Spleen (tissue), 11 donors: ENCODE measurements at regions not wholly inside any gene's neighbourhood (a gene's known extent, or its start where the extent isn't known, plus 50 kb on each side); places are given as distances from the start of the nearest gene placed in this dataset.

Experiments used
- DNase-seq: peaks from one replicate; pipeline ENCODE4 v3.0.0-alpha.2; 2020
- H3K27ac ChIP-seq, 8 donors: fragments of 200-600 bp; sonication (generic) in 7 of 8; 1 replicate in 4 of 8; 2 replicates in 4 of 8; pipeline versions ENCODE4 v1.5.0 to v1.8.0; 2016 to 2021; ENCODE audit warnings: inconsistent platforms in 4 of 8, mild to moderate bottlenecking in 4 of 8, moderate library complexity in 1 of 8
- H3K27me3 ChIP-seq, 7 donors: fragments of 200-600 bp; sonication (generic) in 6 of 7; replicated peaks in 1 of 7; 1 replicate in 4 of 7; 2 replicates in 3 of 7; pipeline versions ENCODE4 v1.5.0 to v1.8.0; 2016 to 2021; ENCODE audit warnings: inconsistent platforms in 3 of 7, mild to moderate bottlenecking in 1 of 7
- H3K36me3 ChIP-seq, 6 donors: fragments of 200-600 bp; sonication (generic) in 5 of 6; 1 replicate in 4 of 6; 2 replicates in 2 of 6; pipeline versions ENCODE4 v1.5.0 to v1.8.0; 2016 to 2021; ENCODE audit warnings: inconsistent platforms in 2 of 6
- H3K4me1 ChIP-seq, 6 donors: fragments of 200-600 bp; sonication (generic) in 5 of 6; 1 replicate in 3 of 6; 2 replicates in 3 of 6; pipeline versions ENCODE4 v1.5.0 to v1.8.0; 2016 to 2021; ENCODE audit warnings: inconsistent platforms in 3 of 6
- H3K4me3 ChIP-seq, 8 donors: fragments of 200-600 bp; sonication (generic) in 7 of 8; 1 replicate in 4 of 8; 2 replicates in 4 of 8; pipeline versions ENCODE4 v1.5.0 to v1.8.0; 2016 to 2021; ENCODE audit warnings: inconsistent platforms in 4 of 8, mild to moderate bottlenecking in 4 of 8, moderate library complexity in 2 of 8
- H3K9me3 ChIP-seq, 8 donors: fragments of 200-600 bp; sonication (generic) in 7 of 8; 1 replicate in 4 of 8; 2 replicates in 4 of 8; pipeline versions ENCODE4 v1.5.0 to v1.8.0; 2016 to 2021; ENCODE audit warnings: inconsistent platforms in 4 of 8
- POLR2A ChIP-seq, 3 donors: fragments of 450-650 bp; IDR thresholded peaks; one replicate each; pipeline ENCODE4 v1.5.1; 2017; ENCODE audit warnings: antibody characterized with exemption in 3 of 3, mild to moderate bottlenecking in 1 of 3
- POLR2AphosphoS5 ChIP-seq, 3 donors: sonication (generic); formaldehyde crosslinking; IDR thresholded peaks; one replicate each; pipeline ENCODE4 v1.5.1; 2017; ENCODE audit warnings: antibody characterized with exemption in 3 of 3
- WGBS, 5 donors: extraction: QIAGEN DNeasy Blood & Tissue Kit in 3 of 5; methylation state at CpG; one replicate each; pipeline versions ENCODE4 v1.1.5 to v1.1.7; 2013 to 2018; 5-methylcytosine and 5-hydroxymethylcytosine counted together
- intact Hi-C: fragments of 100-400 bp; cut with DNase I; formaldehyde crosslinking; loops from one replicate; pipeline ENCODE4 v1.15.0; 2023; ENCODE audit warnings: low total_unique reads
- TF ChIP-seq, protein P1 (sequence below), 11 experiments: fragments of 200-600 bp in 7 of 11; fragments of 450-650 bp in 4 of 11; sonication (generic) in 4 of 11; IDR thresholded peaks in 8 of 11; conservative IDR thresholded peaks in 3 of 11; 1 replicate in 7 of 11; 2 replicates in 4 of 11; pipeline versions ENCODE4 v1.4.0 to v1.8.0; 2016 to 2021; ENCODE audit warnings: antibody characterized with exemption in 11 of 11, inconsistent platforms in 4 of 11, mild to moderate bottlenecking in 1 of 11
- donor health status: healthy with polysubstance abuse.
- donor health status: DM: no; HTN: no; CAD: no; lungs with moderate emphysema.
- donor health status: DM: no; HTN: no; CAD: no.
- donor health status: Bipolar disorder and iron deficiency.
- donor health status: healthy.
- donor health status: DM: no; HTN: no; CAD: no.
- donor health status: DM: yes; HTN: yes; CAD: no.

DNA sequence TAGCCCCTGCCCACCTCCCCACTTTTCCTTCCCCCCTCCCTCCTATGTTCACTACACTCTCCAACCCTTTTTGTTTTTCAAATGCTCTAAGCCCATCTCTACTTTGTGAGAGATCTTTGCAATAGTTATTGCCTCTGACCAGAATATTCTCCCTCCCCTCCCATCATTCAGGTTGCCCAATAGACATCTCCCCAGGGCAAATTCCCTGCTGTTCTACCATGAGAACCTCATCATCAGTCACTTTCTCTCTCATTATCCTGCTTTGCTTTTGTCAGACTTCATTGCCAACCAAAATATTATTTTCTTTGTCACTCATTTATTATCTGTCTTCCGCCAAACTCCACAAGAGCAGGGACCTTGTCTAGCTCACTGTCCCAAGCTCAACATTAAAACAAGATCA, 268.2 kb upstream of the PPARGC1A start:
- WGBS, 5 donors = 94 to 100% (median 97%) methylated on average over 1 of the region's 1 CpG
- DNase-seq = no peak
- H3K36me3 ChIP-seq = no peaks in the 10 kb centered on the region
- H3K9me3 ChIP-seq = no peaks in the 10 kb centered on the region
- H3K4me3 ChIP-seq = no peak overlapping the region
- no peak for TF ChIP-seq POLR2A (IDR thresholded peaks at IDR 0.05)
- TF ChIP-seq, protein P1, sequence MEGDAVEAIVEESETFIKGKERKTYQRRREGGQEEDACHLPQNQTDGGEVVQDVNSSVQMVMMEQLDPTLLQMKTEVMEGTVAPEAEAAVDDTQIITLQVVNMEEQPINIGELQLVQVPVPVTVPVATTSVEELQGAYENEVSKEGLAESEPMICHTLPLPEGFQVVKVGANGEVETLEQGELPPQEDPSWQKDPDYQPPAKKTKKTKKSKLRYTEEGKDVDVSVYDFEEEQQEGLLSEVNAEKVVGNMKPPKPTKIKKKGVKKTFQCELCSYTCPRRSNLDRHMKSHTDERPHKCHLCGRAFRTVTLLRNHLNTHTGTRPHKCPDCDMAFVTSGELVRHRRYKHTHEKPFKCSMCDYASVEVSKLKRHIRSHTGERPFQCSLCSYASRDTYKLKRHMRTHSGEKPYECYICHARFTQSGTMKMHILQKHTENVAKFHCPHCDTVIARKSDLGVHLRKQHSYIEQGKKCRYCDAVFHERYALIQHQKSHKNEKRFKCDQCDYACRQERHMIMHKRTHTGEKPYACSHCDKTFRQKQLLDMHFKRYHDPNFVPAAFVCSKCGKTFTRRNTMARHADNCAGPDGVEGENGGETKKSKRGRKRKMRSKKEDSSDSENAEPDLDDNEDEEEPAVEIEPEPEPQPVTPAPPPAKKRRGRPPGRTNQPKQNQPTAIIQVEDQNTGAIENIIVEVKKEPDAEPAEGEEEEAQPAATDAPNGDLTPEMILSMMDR (IDR thresholded peaks at IDR 0.05 in 8 of 11, conservative IDR thresholded peaks at IDR 0.05 in 3 of 11) = no peak
- TF ChIP-seq POLR2AphosphoS5 (IDR thresholded peaks at IDR 0.05) = no peak
- no peaks in the 10 kb centered on the region for H3K27me3 ChIP-seq
- H3K4me1 ChIP-seq = no peaks in the 10 kb centered on the region
- no peak overlapping the region for H3K27ac ChIP-seq
- intact Hi-C loops = no loop called here

DNA sequence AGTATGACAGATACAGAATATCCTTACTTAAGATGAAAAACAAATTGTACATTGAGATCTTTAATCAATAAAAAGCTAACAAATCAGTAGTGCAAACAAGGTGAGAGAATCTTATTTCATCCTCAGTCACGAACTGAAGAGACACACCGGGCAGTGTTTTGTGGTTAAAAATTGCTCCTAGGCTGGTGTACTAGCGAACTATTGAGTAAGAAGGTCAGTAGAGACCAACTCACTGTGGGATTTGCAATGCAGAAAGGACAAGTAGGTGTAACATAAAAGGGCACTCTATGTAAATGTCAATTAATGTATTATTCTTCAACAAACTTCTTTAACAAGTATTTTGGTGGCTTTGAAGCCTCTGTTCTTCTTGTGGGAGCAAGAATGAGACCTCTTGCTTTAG, 260.2 kb upstream of the PPARGC1A start:
- no peaks in the 10 kb centered on the region for H3K4me1 ChIP-seq
- WGBS, 5 donors = 69 to 75% (median 73%) methylated on average over 3 of the region's 3 CpGs
- TF ChIP-seq POLR2AphosphoS5 (IDR thresholded peaks at IDR 0.05) (no peak), POLR2A (IDR thresholded peaks at IDR 0.05) (no peak)
- TF ChIP-seq, protein P1 (IDR thresholded peaks at IDR 0.05 in 8 of 11, conservative IDR thresholded peaks at IDR 0.05 in 3 of 11) = no peak
- no peaks in the 10 kb centered on the region for H3K36me3 ChIP-seq
- no peak for DNase-seq
- intact Hi-C loops = no loop called here
- no peak overlapping the region for H3K27ac ChIP-seq
- no peaks in the 10 kb centered on the region for H3K27me3 ChIP-seq
- H3K4me3 ChIP-seq = no peak overlapping the region
- no peaks in the 10 kb centered on the region for H3K9me3 ChIP-seq

DNA sequence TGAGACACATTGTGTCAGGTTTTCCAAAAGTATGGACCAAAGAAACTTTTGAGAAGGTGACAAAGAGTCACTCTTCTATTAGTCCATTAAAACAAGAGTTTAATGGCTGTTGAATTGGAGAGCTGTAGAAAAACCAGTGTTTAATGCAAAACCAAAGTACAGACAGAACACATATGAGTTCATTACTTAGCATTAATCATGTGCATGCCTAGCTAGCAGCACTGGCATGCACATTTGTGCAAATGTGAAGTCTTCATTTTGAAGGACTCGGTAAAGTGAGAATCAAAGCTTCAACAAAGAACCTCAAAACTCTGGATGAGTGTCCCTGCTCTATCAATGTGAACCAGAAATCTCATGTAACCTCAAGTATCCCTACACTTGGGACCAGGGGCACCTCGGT, 256.3 kb upstream of the PPARGC1A start:
- no peak for TF ChIP-seq POLR2A (IDR thresholded peaks at IDR 0.05)
- TF ChIP-seq POLR2AphosphoS5 (IDR thresholded peaks at IDR 0.05) = no peak
- TF ChIP-seq, protein P1 (IDR thresholded peaks at IDR 0.05 in 8 of 11, conservative IDR thresholded peaks at IDR 0.05 in 3 of 11) = no peak
- WGBS, 5 donors = 78 to 89% (median 82%) methylated on average over 2 of the region's 2 CpGs
- H3K27me3 ChIP-seq = no peaks in the 10 kb centered on the region
- no peak for DNase-seq
- intact Hi-C loops = no loop called here
- no peak overlapping the region for H3K4me3 ChIP-seq
- H3K27ac ChIP-seq = no peak overlapping the region
- H3K9me3 ChIP-seq = no peaks in the 10 kb centered on the region
- H3K36me3 ChIP-seq = no peaks in the 10 kb centered on the region
- H3K4me1 ChIP-seq = no peaks in the 10 kb centered on the region

DNA sequence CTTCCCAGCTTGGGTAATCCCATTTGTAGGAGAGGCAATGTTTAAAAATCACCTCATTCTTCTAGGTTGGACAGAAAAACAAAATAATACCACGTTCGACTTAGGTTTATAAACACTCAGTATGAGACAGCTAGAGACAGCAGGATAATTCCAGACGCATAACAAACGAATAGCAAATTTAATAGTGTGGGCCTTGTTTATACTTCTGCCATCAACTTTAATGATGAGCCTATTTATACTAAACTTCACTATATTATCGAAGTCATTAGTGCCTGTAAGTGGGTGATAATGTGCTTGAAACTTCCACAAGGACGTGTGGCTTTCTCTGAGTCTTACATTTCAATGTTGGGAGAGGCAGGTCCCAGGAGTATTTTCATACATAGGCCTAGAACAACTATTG, 255.7 kb upstream of the PPARGC1A start:
- Histone ChIP-seq H3K36me3 (no peaks in the 10 kb centered on the region), H3K9me3 (no peaks in the 10 kb centered on the region), H3K4me3 (no peak overlapping the region), H3K4me1 (no peaks in the 10 kb centered on the region), H3K27ac (no peak overlapping the region), H3K27me3 (no peaks in the 10 kb centered on the region)
- TF ChIP-seq, protein P1 (IDR thresholded peaks at IDR 0.05 in 8 of 11, conservative IDR thresholded peaks at IDR 0.05 in 3 of 11) = no peak
- no peak for TF ChIP-seq POLR2AphosphoS5 (IDR thresholded peaks at IDR 0.05)
- no peak for TF ChIP-seq POLR2A (IDR thresholded peaks at IDR 0.05)
- WGBS, 5 donors = 75 to 82% (median 78%) methylated on average over 6 of the region's 6 CpGs
- intact Hi-C loops = no loop called here
- DNase-seq = no peak
